ENCODE measurements at regions not wholly inside any gene's neighbourhood (a gene's known extent, or its start where the extent isn't known, plus 50 kb on each side); places are given as distances from the start of the nearest gene placed in this dataset.

GRCh38 chr1:163980394-163980793 lies 578.6 kb upstream of the PBX1 start:
- intact Hi-C loops (cut with micrococcal nuclease; ENCODE audit: unreplicated experiment) = no loop called here
- H3K4me2 ChIP-seq (ENCODE audit: low read length) = no peak overlapping the region

GRCh38 chr1:163981500-163982030 lies 577.4 kb upstream of the PBX1 start:
- Histone ChIP-seq H3K36me3 (ENCODE audit: insufficient read depth, low read length) (no peaks in the 10 kb centered on the region), H2AFZ (ENCODE audit: low read length) (no peak overlapping the region), H3K9me2 (ENCODE audit: insufficient read depth, low read length) (no peaks in the 10 kb centered on the region), H4K20me1 (ENCODE audit: insufficient read depth, low read length) (no peaks in the 10 kb centered on the region), H3K4me2 (ENCODE audit: low read length) (no peak overlapping the region), H3K79me2 (ENCODE audit: insufficient read depth, low read depth, low read length) (no peaks in the 10 kb centered on the region), H3K9me3 (ENCODE audit: low read length) (no peaks in the 10 kb centered on the region), H3K27ac (ENCODE audit: low read depth, low read length, poor library complexity, severe bottlenecking) (no peak overlapping the region), H3K4me3 (ENCODE audit: low read depth, low read length, poor library complexity, severe bottlenecking) (no peak overlapping the region), H3K4me1 (ENCODE audit: insufficient read depth, low read length, poor library complexity, severe bottlenecking) (no peaks in the 10 kb centered on the region)
- no TSS peak for BruUV-seq (replicated peaks)
- TF ChIP-seq CTCF (conservative IDR thresholded peaks at IDR 0.05; ENCODE audit: low read length) (no peak), EZH2phosphoT487 (IDR thresholded peaks at IDR 0.05; ENCODE audit: borderline replicate concordance, low read depth, low read length) (no peak)
- no peak for DNase-seq (ENCODE audit: low spot score)
- ChIA-PET CTCF (ENCODE audit: unreplicated experiment) (no interaction called here), POLR2A (interaction anchor here (0.6 kb wide), 1 partner anchor 484 kb away, joined by 3 read pairs; no protein-coding TSS in a partner anchor)
- intact Hi-C loops (cut with micrococcal nuclease; ENCODE audit: unreplicated experiment) = no loop called here

More at GRCh38 chr1:163980394-163980793, 578.6 kb upstream of the PBX1 start:
- Histone ChIP-seq H3K9me3 (ENCODE audit: low read length) (no peaks in the 10 kb centered on the region), H3K9me2 (ENCODE audit: insufficient read depth, low read length) (no peaks in the 10 kb centered on the region), H3K79me2 (ENCODE audit: insufficient read depth, low read depth, low read length) (no peaks in the 10 kb centered on the region), H3K27ac (ENCODE audit: low read depth, low read length, poor library complexity, severe bottlenecking) (no peak overlapping the region), H3K4me1 (ENCODE audit: insufficient read depth, low read length, poor library complexity, severe bottlenecking) (no peaks in the 10 kb centered on the region), H2AFZ (ENCODE audit: low read length) (no peak overlapping the region), H3K36me3 (ENCODE audit: insufficient read depth, low read length) (no peaks in the 10 kb centered on the region), H3K4me3 (ENCODE audit: low read depth, low read length, poor library complexity, severe bottlenecking) (no peak overlapping the region), H4K20me1 (ENCODE audit: insufficient read depth, low read length) (no peaks in the 10 kb centered on the region)
- no TSS peak for BruUV-seq (replicated peaks)
- DNase-seq (ENCODE audit: low spot score) = no peak
- TF ChIP-seq CTCF (conservative IDR thresholded peaks at IDR 0.05; ENCODE audit: low read length) (no peak), EZH2phosphoT487 (IDR thresholded peaks at IDR 0.05; ENCODE audit: borderline replicate concordance, low read depth, low read length) (no peak)
- ChIA-PET POLR2A (no interaction called here), CTCF (ENCODE audit: unreplicated experiment) (no interaction called here)

GRCh38 chr1:163983097-163983496 lies 575.9 kb upstream of the PBX1 start:
- no peak for TF ChIP-seq EZH2phosphoT487 (IDR thresholded peaks at IDR 0.05; ENCODE audit: borderline replicate concordance, low read depth, low read length)
- TF ChIP-seq CTCF (conservative IDR thresholded peaks at IDR 0.05; ENCODE audit: low read length) = no peak
- Histone ChIP-seq H3K9me2 (ENCODE audit: insufficient read depth, low read length) (no peaks in the 10 kb centered on the region), H3K27ac (ENCODE audit: low read depth, low read length, poor library complexity, severe bottlenecking) (no peak overlapping the region), H4K20me1 (ENCODE audit: insufficient read depth, low read length) (no peaks in the 10 kb centered on the region), H3K9me3 (ENCODE audit: low read length) (no peaks in the 10 kb centered on the region), H2AFZ (ENCODE audit: low read length) (no peak overlapping the region), H3K79me2 (ENCODE audit: insufficient read depth, low read depth, low read length) (no peaks in the 10 kb centered on the region), H3K36me3 (ENCODE audit: insufficient read depth, low read length) (no peaks in the 10 kb centered on the region), H3K4me1 (ENCODE audit: insufficient read depth, low read length, poor library complexity, severe bottlenecking) (no peaks in the 10 kb centered on the region), H3K4me3 (ENCODE audit: low read depth, low read length, poor library complexity, severe bottlenecking) (no peak overlapping the region), H3K4me2 (ENCODE audit: low read length) (no peak overlapping the region)
- no TSS peak for BruUV-seq (replicated peaks)
- POLR2A ChIA-PET = interaction anchor here (0.5 kb wide), 1 partner anchor 510 kb away, joined by 3 read pairs; no protein-coding TSS in a partner anchor
- DNase-seq (ENCODE audit: low spot score) = no peak
- CTCF ChIA-PET (ENCODE audit: unreplicated experiment) = no interaction called here
- intact Hi-C loops (cut with micrococcal nuclease; ENCODE audit: unreplicated experiment) = no loop called here
